PC-3 (cell line): ENCODE measurements at regions not wholly inside any gene's neighbourhood (a gene's known extent, or its start where the extent isn't known, plus 50 kb on each side); places are given as distances from the start of the nearest gene placed in this dataset.

Experiments
- ATAC-seq: fragments of 200-7000 bp; cut with Tn5 transposase; 2 replicates; pipeline ENCODE4 v1.9.1; 2020; ENCODE audit warnings: mild to moderate bottlenecking, moderate library complexity
- BruUV-seq: library from RNA; stranded (reverse); fragments of 400-500 nt; replicated peaks from 2 replicates; lab custom pipeline; 2021; lab: Mats Ljungman, UMichigan
- CTCF ChIA-PET: fragments of 300-600 bp; sonication (Branson Sonifier 250); formaldehyde crosslinking; loops from one replicate; lab custom pipeline; 2022; ENCODE audit warnings: antibody characterized with exemption; lab: Charles Lee
- POLR2A ChIA-PET: fragments of 300-600 bp; sonication (Branson Sonifier 250); formaldehyde crosslinking; loops from one replicate; lab custom pipeline; 2022; ENCODE audit warnings: antibody characterized with exemption; ENCODE audit not compliant: unreplicated experiment; lab: Charles Lee
- DNase-seq: peaks from one replicate; pipeline ENCODE4 v3.0.0-alpha.2; 2015
- H2AFZ ChIP-seq: fragments of 300-600 bp; sonication (generic); 2 replicates; pipeline ENCODE4 v1.6.0; 2016; ENCODE audit warnings: antibody characterized with exemption, low read length
- H3F3A ChIP-seq: fragments of 300-600 bp; sonication (generic); one replicate; pipeline ENCODE4 v1.6.0; 2017; ENCODE audit warnings: antibody characterized with exemption, low read length, control low read depth, mild to moderate bottlenecking; ENCODE audit not compliant: unreplicated experiment
- H3K27ac ChIP-seq: fragments of 300-600 bp; sonication (generic); 2 replicates; pipeline ENCODE4 v1.5.1; 2016; ENCODE audit warnings: mild to moderate bottlenecking, low read length
- H3K27me3 ChIP-seq: fragments of 300-600 bp; sonication (generic); 2 replicates; pipeline ENCODE4 v1.6.1; 2016; ENCODE audit warnings: low read length, mixed read lengths
- H3K36me3 ChIP-seq: fragments of 300-600 bp; sonication (generic); 2 replicates; pipeline ENCODE4 v1.6.1; 2016; ENCODE audit warnings: low read depth, mixed run types, low read length, mixed read lengths
- H3K4me1 ChIP-seq: fragments of 300-600 bp; sonication (generic); 2 replicates; pipeline ENCODE4 v1.5.1; 2016; ENCODE audit warnings: low read length; ENCODE audit not compliant: insufficient read depth
- H3K4me2 ChIP-seq: fragments of 300-600 bp; sonication (generic); 2 replicates; pipeline ENCODE4 v1.6.0; 2016; ENCODE audit warnings: low read length
- H3K4me3 ChIP-seq: fragments of 300-600 bp; sonication (generic); 2 replicates; pipeline ENCODE4 v1.5.1; 2016; ENCODE audit warnings: mild to moderate bottlenecking, low read length, mixed read lengths
- H3K79me2 ChIP-seq: fragments of 300-600 bp; sonication (generic); 2 replicates; pipeline ENCODE4 v1.6.1; 2017; ENCODE audit warnings: low read length, mixed read lengths
- H3K9ac ChIP-seq: fragments of 300-600 bp; sonication (generic); 2 replicates; pipeline ENCODE4 v1.6.0; 2016; ENCODE audit warnings: mild to moderate bottlenecking, low read length
- H3K9me2 ChIP-seq: fragments of 300-600 bp; sonication (generic); replicated peaks from 2 replicates; pipeline ENCODE4 v1.6.1; 2016; ENCODE audit warnings: mixed run types, low read length, mixed read lengths
- H3K9me3 ChIP-seq: fragments of 300-600 bp; sonication (generic); 2 replicates; pipeline ENCODE4 v1.6.1; 2016; ENCODE audit warnings: low read length, mixed read lengths
- H4K20me1 ChIP-seq: fragments of 300-600 bp; sonication (generic); 2 replicates; pipeline ENCODE4 v1.6.1; 2016; ENCODE audit warnings: low read length, mixed read lengths
- CTCF ChIP-seq: fragments of 300-600 bp; sonication (generic); conservative IDR thresholded peaks from 2 replicates; pipeline ENCODE4 v1.5.1; 2017; ENCODE audit warnings: antibody characterized with exemption, low read depth, mild to moderate bottlenecking, low read length
- EZH2 ChIP-seq: fragments of 300-600 bp; sonication (generic); IDR thresholded peaks from one replicate; pipeline ENCODE4 v1.6.1; 2017; ENCODE audit warnings: antibody characterized with exemption, mild to moderate bottlenecking, low read length; ENCODE audit not compliant: unreplicated experiment
- EZH2phosphoT487 ChIP-seq: fragments of 300-600 bp; sonication (generic); IDR thresholded peaks from 2 replicates; pipeline ENCODE4 v1.6.1; 2018; ENCODE audit warnings: mild to moderate bottlenecking, antibody characterized with exemption, low read length, borderline replicate concordance
- intact Hi-C: fragments of 100-400 bp; cut with micrococcal nuclease; formaldehyde crosslinking; loops from 2 replicates; pipeline ENCODE4 v1.9.0; 2023

- Histone ChIP-seq H3K4me1 (peaks cover 67% of the 10 kb centered on the region), H3K27me3 (no peaks in the 10 kb centered on the region), H3K4me2 (peak overlapping the region; percentile 90), H3K9ac (peak overlapping the region; percentile 58), H4K20me1 (no peaks in the 10 kb centered on the region), H3K27ac (peak overlapping the region; percentile 89), H3K36me3 (no peaks in the 10 kb centered on the region), H3F3A (peaks cover 11% of the 10 kb centered on the region), H3K9me3 (no peaks in the 10 kb centered on the region), H3K79me2 (no peaks in the 10 kb centered on the region), H2AFZ (0 out of 2 replicates have a peak overlapping the region, but pooled peaks have one; percentile 35), H3K9me2 (no peaks in the 10 kb centered on the region), H3K4me3 (peak overlapping the region; percentile 63)
- ChIA-PET CTCF (interaction anchor here (0.8 kb wide), 1 partner anchor 10 kb away, joined by 4 read pairs; no protein-coding TSS in a partner anchor), POLR2A (no interaction called here)
- intact Hi-C loops, result loop anchor here (2.0 to 10.0 kb wide), 2 partner anchors 64 to 96 kb away; no protein-coding TSS in a partner anchor
- no TSS peak for BruUV-seq
- peak; percentile 86 for DNase-seq
- TF ChIP-seq EZH2, result no peak
- peak; percentile 39 for ATAC-seq
These were observed 62.3 kb upstream of the SNX9 start for GRCh38 chr6:157760589-157761330.

GRCh38 chr6:157761331-157761921 lies 61.6 kb upstream of the SNX9 start:
- H3K9me2 ChIP-seq, result no peaks in the 10 kb centered on the region
- intact Hi-C loops, result loop anchor here (2.0 to 10.0 kb wide), 2 partner anchors 63 to 97 kb away; no protein-coding TSS in a partner anchor
- ATAC-seq, result peak; percentile 27
- H3K9ac ChIP-seq, result peak overlapping the region; percentile 58
- no peaks in the 10 kb centered on the region for H4K20me1 ChIP-seq
- TF ChIP-seq EZH2phosphoT487 (no peak), CTCF (no peak), EZH2 (no peak)
- peaks cover 11% of the 10 kb centered on the region for H3F3A ChIP-seq
- H3K36me3 ChIP-seq, result no peaks in the 10 kb centered on the region
- peak overlapping the region; percentile 90 for H3K4me2 ChIP-seq
- no peaks in the 10 kb centered on the region for H3K9me3 ChIP-seq
- no peaks in the 10 kb centered on the region for H3K79me2 ChIP-seq
- POLR2A ChIA-PET, result no interaction called here
- BruUV-seq, result no TSS peak
- CTCF ChIA-PET, result interaction anchor here (0.8 kb wide), 1 partner anchor 9 kb away, joined by 4 read pairs; no protein-coding TSS in a partner anchor
- H3K27me3 ChIP-seq, result no peaks in the 10 kb centered on the region
- DNase-seq, result peak; percentile 62
- H3K4me3 ChIP-seq, result peak overlapping the region; percentile 63
- H2AFZ ChIP-seq, result no peak overlapping the region
- H3K4me1 ChIP-seq, result peaks cover 71% of the 10 kb centered on the region
- H3K27ac ChIP-seq, result peak overlapping the region; percentile 89

GRCh38 chr6:157761926-157762325 lies 61.1 kb upstream of the SNX9 start:
- H3K27ac ChIP-seq, result peak overlapping the region; percentile 89
- TF ChIP-seq EZH2 (no peak), EZH2phosphoT487 (no peak), CTCF (no peak)
- peaks cover 11% of the 10 kb centered on the region for H3F3A ChIP-seq
- CTCF ChIA-PET, result interaction anchor here (0.6 kb wide), 1 partner anchor 118 kb away, joined by 3 read pairs; no protein-coding TSS in a partner anchor
- no peaks in the 10 kb centered on the region for H3K9me2 ChIP-seq
- no TSS peak for BruUV-seq
- H3K4me2 ChIP-seq, result peak overlapping the region; percentile 90
- no peaks in the 10 kb centered on the region for H4K20me1 ChIP-seq
- intact Hi-C loops, result loop anchor here (2.0 to 10.0 kb wide), 2 partner anchors 63 to 97 kb away; no protein-coding TSS in a partner anchor
- H3K79me2 ChIP-seq, result no peaks in the 10 kb centered on the region
- POLR2A ChIA-PET, result no interaction called here
- H3K9ac ChIP-seq, result no peak overlapping the region
- H3K9me3 ChIP-seq, result no peaks in the 10 kb centered on the region
- H2AFZ ChIP-seq, result no peak overlapping the region
- DNase-seq (no peak), ATAC-seq (no peak)
- H3K27me3 ChIP-seq, result no peaks in the 10 kb centered on the region
- peaks cover 69% of the 10 kb centered on the region for H3K4me1 ChIP-seq
- H3K36me3 ChIP-seq, result no peaks in the 10 kb centered on the region
- peak overlapping the region; percentile 63; the same call in 1 of the 2 replicates for H3K4me3 ChIP-seq
